MM.1S (cell line): ENCODE measurements at regions not wholly inside any gene's neighbourhood (a gene's known extent, or its start where the extent isn't known, plus 50 kb on each side); places are given as distances from the start of the nearest gene placed in this dataset.

Experiments
- DNase-seq: peaks from one replicate; pipeline ENCODE4 v3.0.0-alpha.2; 2015
- H2AFZ ChIP-seq: fragments of 300-600 bp; sonication (generic); 2 replicates; pipeline ENCODE4 v1.6.0; 2016; ENCODE audit warnings: antibody characterized with exemption, low read length
- H3F3A ChIP-seq: fragments of 300-600 bp; sonication (generic); 2 replicates; pipeline ENCODE4 v1.6.1; 2016; ENCODE audit warnings: mild to moderate bottlenecking, antibody characterized with exemption, low read length, moderate library complexity, mixed read lengths; ENCODE audit not compliant: insufficient read depth
- H3K27ac ChIP-seq: fragments of 300-600 bp; sonication (generic); 2 replicates; pipeline ENCODE4 v1.5.1; 2016; ENCODE audit warnings: mild to moderate bottlenecking, low read length
- H3K27me3 ChIP-seq: fragments of 300-600 bp; sonication (generic); replicated peaks from 2 replicates; pipeline ENCODE4 v1.6.0; 2016; ENCODE audit warnings: low read length; ENCODE audit not compliant: insufficient read depth
- H3K36me3 ChIP-seq: fragments of 300-600 bp; sonication (generic); replicated peaks from 2 replicates; pipeline ENCODE4 v1.6.1; 2016; ENCODE audit warnings: mild to moderate bottlenecking, low read length, mixed read lengths; ENCODE audit not compliant: insufficient read depth
- H3K4me1 ChIP-seq: fragments of 300-600 bp; sonication (generic); 2 replicates; pipeline ENCODE4 v1.6.1; 2016; ENCODE audit warnings: low read length, mixed read lengths
- H3K4me2 ChIP-seq: fragments of 300-600 bp; sonication (generic); 2 replicates; pipeline ENCODE4 v1.6.0; 2016; ENCODE audit warnings: low read depth, low read length
- H3K4me3 ChIP-seq: fragments of 300-600 bp; sonication (generic); 2 replicates; pipeline ENCODE4 v1.5.1; 2016; ENCODE audit warnings: low read length, mixed read lengths
- H3K79me2 ChIP-seq: fragments of 300-600 bp; sonication (generic); 2 replicates; pipeline ENCODE4 v1.6.1; 2016; ENCODE audit warnings: mixed run types, low read length, mixed read lengths
- H3K9ac ChIP-seq: fragments of 300-600 bp; sonication (generic); 2 replicates; pipeline ENCODE4 v1.6.1; 2016; ENCODE audit warnings: low read length, mixed read lengths
- H3K9me2 ChIP-seq: fragments of 300-600 bp; sonication (generic); replicated peaks from 2 replicates; pipeline ENCODE4 v1.6.1; 2016; ENCODE audit warnings: mild to moderate bottlenecking, low read length, mixed read lengths; ENCODE audit not compliant: insufficient read depth
- H3K9me3 ChIP-seq: fragments of 300-600 bp; sonication (generic); replicated peaks from 2 replicates; pipeline ENCODE4 v1.6.1; 2016; ENCODE audit warnings: mild to moderate bottlenecking, low read length, mixed read lengths; ENCODE audit not compliant: insufficient read depth
- H4K20me1 ChIP-seq: fragments of 300-600 bp; sonication (generic); 2 replicates; pipeline ENCODE4 v1.6.1; 2016; ENCODE audit warnings: mild to moderate bottlenecking, low read length, moderate library complexity, mixed read lengths; ENCODE audit not compliant: insufficient read depth
- CTCF ChIP-seq: fragments of 300-600 bp; sonication (generic); IDR thresholded peaks from 2 replicates; pipeline ENCODE4 v1.5.1; 2016; ENCODE audit warnings: antibody characterized with exemption, low read length, mixed read lengths
- EZH2 ChIP-seq: fragments of 300-600 bp; sonication (generic); optimal IDR thresholded peaks from 2 replicates; pipeline ENCODE3; 2017; ENCODE audit warnings: low read depth, mild to moderate bottlenecking, antibody characterized with exemption, low read length, mixed read lengths
- EZH2phosphoT487 ChIP-seq: fragments of 300-600 bp; sonication (generic); IDR thresholded peaks from 2 replicates; pipeline ENCODE4 v1.6.1; 2018; ENCODE audit warnings: antibody characterized with exemption, low read length

GRCh38 chr10:4504550-4504949, 321.5 kb upstream of the AKR1E2 start:
- Histone ChIP-seq H3K4me3 (no peak overlapping the region), H3F3A (no peaks in the 10 kb centered on the region), H3K4me2 (no peak overlapping the region), H3K27ac (no peak overlapping the region), H4K20me1 (no peaks in the 10 kb centered on the region), H3K27me3 (no peaks in the 10 kb centered on the region), H3K36me3 (no peaks in the 10 kb centered on the region), H3K9me3 (no peaks in the 10 kb centered on the region), H2AFZ (no peak overlapping the region), H3K9me2 (no peaks in the 10 kb centered on the region), H3K9ac (no peak overlapping the region), H3K4me1 (no peaks in the 10 kb centered on the region), H3K79me2 (no peaks in the 10 kb centered on the region)
- no peak for DNase-seq
- TF ChIP-seq EZH2 (no peak), CTCF (no peak), EZH2phosphoT487 (no peak)

- no peaks in the 10 kb centered on the region for H3K79me2 ChIP-seq
- H3K9ac ChIP-seq, result no peak overlapping the region
- no peaks in the 10 kb centered on the region for H3F3A ChIP-seq
- H3K9me3 ChIP-seq, result no peaks in the 10 kb centered on the region
- TF ChIP-seq CTCF (no peak), EZH2phosphoT487 (no peak)
- H4K20me1 ChIP-seq, result no peaks in the 10 kb centered on the region
- no peaks in the 10 kb centered on the region for H3K4me1 ChIP-seq
- H3K4me2 ChIP-seq, result no peak overlapping the region
- H3K27ac ChIP-seq, result no peak overlapping the region
- DNase-seq, result no peak
- H3K27me3 ChIP-seq, result no peaks in the 10 kb centered on the region
- H2AFZ ChIP-seq, result no peak overlapping the region
- no peaks in the 10 kb centered on the region for H3K36me3 ChIP-seq
- no peaks in the 10 kb centered on the region for H3K9me2 ChIP-seq
- no peak overlapping the region for H3K4me3 ChIP-seq
Measured at GRCh38 chr10:4503076-4503475, 322.9 kb upstream of the AKR1E2 start.

- no peak overlapping the region for H3K9ac ChIP-seq
- no peak overlapping the region for H3K27ac ChIP-seq
- H3K4me3 ChIP-seq, result no peak overlapping the region
- no peaks in the 10 kb centered on the region for H3K9me3 ChIP-seq
- no peak overlapping the region for H3K4me2 ChIP-seq
- H2AFZ ChIP-seq, result no peak overlapping the region
- no peaks in the 10 kb centered on the region for H3K9me2 ChIP-seq
- TF ChIP-seq EZH2phosphoT487 (no peak), CTCF (no peak), EZH2 (no peak)
- H3K27me3 ChIP-seq, result no peaks in the 10 kb centered on the region
- DNase-seq, result no peak
- H4K20me1 ChIP-seq, result no peaks in the 10 kb centered on the region
- no peaks in the 10 kb centered on the region for H3F3A ChIP-seq
- no peaks in the 10 kb centered on the region for H3K79me2 ChIP-seq
- no peaks in the 10 kb centered on the region for H3K36me3 ChIP-seq
- H3K4me1 ChIP-seq, result no peaks in the 10 kb centered on the region
Measured at GRCh38 chr10:4501306-4501705, 324.7 kb upstream of the AKR1E2 start.
